Erythroblast (primary cell): ENCODE measurements at regions not wholly inside any gene's neighbourhood (a gene's known extent, or its start where the extent isn't known, plus 50 kb on each side); places are given as distances from the start of the nearest gene placed in this dataset.
"Not testable (repeated sequence)": the region's sequence is repeated elsewhere in the genome, so short reads cannot be mapped to it uniquely, and the experiment has no call there.

Source experiments
- GATA1 ChIP-seq: IDR thresholded peaks from 2 replicates; pipeline ENCODE4 v1.6.1; 2011; ENCODE audit warnings: low read depth, mild to moderate bottlenecking, control low read depth, low read length, moderate library complexity
- POLR2A ChIP-seq: IDR thresholded peaks from 2 replicates; pipeline ENCODE4 v1.6.1; 2011; ENCODE audit warnings: mild to moderate bottlenecking, low read length

GRCh38 chr7:135872861-135873260 is 104.3 kb downstream of the MTPN start:
- not testable (repeated sequence) for TF ChIP-seq POLR2A, GATA1
